Vagina (tissue), 2 donors: ENCODE measurements at regions not wholly inside any gene's neighbourhood (a gene's known extent, or its start where the extent isn't known, plus 50 kb on each side); places are given as distances from the start of the nearest gene placed in this dataset.
"Not testable (repeated sequence)": the region's sequence is repeated elsewhere in the genome, so short reads cannot be mapped to it uniquely, and the experiment has no call there.

Experiments used
- DNase-seq, 2 donors: peaks; one replicate each; pipeline ENCODE4 v3.0.0-alpha.2; 2017; ENCODE audit errors: extremely low spot score in 2 of 2
- H3K27ac ChIP-seq: fragments of 200-600 bp; sonication (generic); one replicate; pipeline ENCODE4 v1.5.1; 2019
- H3K27me3 ChIP-seq: fragments of 200-600 bp; sonication (generic); one replicate; pipeline ENCODE4 v1.5.1; 2019
- H3K36me3 ChIP-seq, 2 donors: fragments of 200-600 bp; sonication (generic); one replicate each; pipeline ENCODE4 v1.5.1; 2017 to 2019
- H3K4me1 ChIP-seq: fragments of 200-600 bp; sonication (generic); one replicate; pipeline ENCODE4 v1.5.1; 2019
- H3K4me3 ChIP-seq, 2 donors: fragments of 200-600 bp; sonication (generic); 1 replicate in 1 of 2; 2 replicates in 1 of 2; pipeline ENCODE4 v1.5.1; 2016 to 2019
- H3K9me3 ChIP-seq: fragments of 200-600 bp; sonication (generic); one replicate; pipeline ENCODE4 v1.5.1; 2019
- CTCF ChIP-seq, 3 experiments: fragments of 450-650 bp in 2 of 3; fragments of 200-600 bp in 1 of 3; sonication (generic) in 1 of 3; IDR thresholded peaks; one replicate each; pipeline ENCODE4 v1.5.1; 2017 to 2019; ENCODE audit warnings: antibody characterized with exemption in 3 of 3, mild to moderate bottlenecking in 2 of 3, moderate library complexity in 2 of 3
- POLR2A ChIP-seq, 2 donors: fragments of 450-650 bp; IDR thresholded peaks; one replicate each; pipeline ENCODE4 v1.6.1; 2017; ENCODE audit warnings: antibody characterized with exemption in 2 of 2, mild to moderate bottlenecking in 2 of 2, moderate library complexity in 2 of 2
- POLR2AphosphoS5 ChIP-seq, 2 donors: sonication (generic); formaldehyde crosslinking; IDR thresholded peaks; one replicate each; pipeline ENCODE4 v1.9.0; 2017; ENCODE audit warnings: antibody characterized with exemption in 2 of 2, mild to moderate bottlenecking in 2 of 2, low read depth in 1 of 2; ENCODE audit not compliant: insufficient read depth in 1 of 2
- intact Hi-C: fragments of 100-400 bp; cut with DNase I; formaldehyde crosslinking; loops from one replicate; pipeline ENCODE4 v1.15.1; 2023

GRCh38 chr6:134663800-134664535 lies 285.9 kb downstream of the ALDH8A1 start:
- Histone ChIP-seq H3K27me3 (no peaks in the 10 kb centered on the region), H3K4me3 (no peak overlapping the region), H3K36me3 (no peaks in the 10 kb centered on the region), H3K27ac (no peak overlapping the region), H3K4me1 (no peaks in the 10 kb centered on the region), H3K9me3 (no peaks in the 10 kb centered on the region)
- no peak for DNase-seq
- intact Hi-C loops = no loop called here
- TF ChIP-seq POLR2AphosphoS5 (IDR thresholded peaks at IDR 0.05; ENCODE audit: insufficient read depth in 1 of 2, low read depth in 1 of 2) (no peak), POLR2A (IDR thresholded peaks at IDR 0.05) (no peak), CTCF (IDR thresholded peaks at IDR 0.05) (no peak)

GRCh38 chr6:134663356-134663755 lies 286.5 kb downstream of the ALDH8A1 start:
- no peak overlapping the region for H3K27ac ChIP-seq

GRCh38 chr6:134662077-134662700 lies 287.7 kb downstream of the ALDH8A1 start:
- no peak overlapping the region for H3K27ac ChIP-seq
- no peaks in the 10 kb centered on the region for H3K27me3 ChIP-seq
- H3K36me3 ChIP-seq = no peaks in the 10 kb centered on the region
- H3K4me1 ChIP-seq = peaks cover 7% of the 10 kb centered on the region
- H3K9me3 ChIP-seq = no peaks in the 10 kb centered on the region
- no peak for DNase-seq
- intact Hi-C loops = no loop called here
- no peak overlapping the region for H3K4me3 ChIP-seq
- no peak for TF ChIP-seq POLR2A (IDR thresholded peaks at IDR 0.05)
- no peak for TF ChIP-seq POLR2AphosphoS5 (IDR thresholded peaks at IDR 0.05; ENCODE audit: insufficient read depth in 1 of 2, low read depth in 1 of 2)
- TF ChIP-seq CTCF (IDR thresholded peaks at IDR 0.05) = no peak

More at GRCh38 chr6:134663356-134663755, 286.5 kb downstream of the ALDH8A1 start:
- intact Hi-C loops = no loop called here
- no peaks in the 10 kb centered on the region for H3K36me3 ChIP-seq
- H3K9me3 ChIP-seq = no peaks in the 10 kb centered on the region
- no peaks in the 10 kb centered on the region for H3K4me1 ChIP-seq
- no peaks in the 10 kb centered on the region for H3K27me3 ChIP-seq
- DNase-seq = no peak
- no peak overlapping the region for H3K4me3 ChIP-seq
- no peak for TF ChIP-seq CTCF (IDR thresholded peaks at IDR 0.05)
- TF ChIP-seq POLR2A (IDR thresholded peaks at IDR 0.05) = no peak
- no peak for TF ChIP-seq POLR2AphosphoS5 (IDR thresholded peaks at IDR 0.05; ENCODE audit: insufficient read depth in 1 of 2, low read depth in 1 of 2)

GRCh38 chr6:134659885-134660284 lies 290.0 kb downstream of the ALDH8A1 start:
- H3K27ac ChIP-seq, H3K9me3 ChIP-seq, H3K4me1 ChIP-seq, intact Hi-C loops, H3K4me3 ChIP-seq, DNase-seq, H3K27me3 ChIP-seq, H3K36me3 ChIP-seq: not testable (repeated sequence)

- TF ChIP-seq POLR2A (IDR thresholded peaks at IDR 0.05) (no peak), POLR2AphosphoS5 (IDR thresholded peaks at IDR 0.05; ENCODE audit: insufficient read depth in 1 of 2, low read depth in 1 of 2) (no peak), CTCF (IDR thresholded peaks at IDR 0.05) (no peak)
Observed at GRCh38 chr6:134658596-134658995, 291.3 kb downstream of the ALDH8A1 start.

More at GRCh38 chr6:134658596-134658995, 291.3 kb downstream of the ALDH8A1 start:
- Histone ChIP-seq H3K9me3 (no peaks in the 10 kb centered on the region), H3K27me3 (no peaks in the 10 kb centered on the region), H3K4me1 (peaks cover 7% of the 10 kb centered on the region), H3K27ac (no peak overlapping the region), H3K36me3 (no peaks in the 10 kb centered on the region), H3K4me3 (no peak overlapping the region)
- DNase-seq = no peak
- intact Hi-C loops = no loop called here
